Body of pancreas (tissue), 4 donors: ENCODE measurements at regions not wholly inside any gene's neighbourhood (a gene's known extent, or its start where the extent isn't known, plus 50 kb on each side); places are given as distances from the start of the nearest gene placed in this dataset.

Experiments
- CTCF ChIP-seq, 7 experiments: fragments of 450-650 bp in 4 of 7; fragments of 200-600 bp in 3 of 7; sonication (generic) in 3 of 7; IDR thresholded peaks; one replicate each; pipeline ENCODE4 v1.5.1; 2016 to 2019; ENCODE audit warnings: antibody characterized with exemption in 7 of 7
- POLR2A ChIP-seq, 3 donors: fragments of 450-650 bp; IDR thresholded peaks; one replicate each; pipeline ENCODE4 v1.6.1; 2016; ENCODE audit warnings: antibody characterized with exemption in 3 of 3, mild to moderate bottlenecking in 2 of 3

- TF ChIP-seq POLR2A (IDR thresholded peaks at IDR 0.05) (no peak), CTCF (IDR thresholded peaks at IDR 0.05) (no peak)
These were observed 231.3 kb upstream of the NPY start for GRCh38 chr7:24052572-24053260.
